DOHH2 (cell line): ENCODE measurements at regions not wholly inside any gene's neighbourhood (a gene's known extent, or its start where the extent isn't known, plus 50 kb on each side); places are given as distances from the start of the nearest gene placed in this dataset.
"Not testable (repeated sequence)": the region's sequence is repeated elsewhere in the genome, so short reads cannot be mapped to it uniquely, and the experiment has no call there.

Source experiments
- EZH2phosphoT487 ChIP-seq: fragments of 200-600 bp; sonication (generic); IDR thresholded peaks from 2 replicates; pipeline ENCODE4 v1.6.1; 2017; ENCODE audit warnings: borderline replicate concordance, mild to moderate bottlenecking, antibody characterized with exemption, low read length, moderate library complexity, mixed read lengths
- TF ChIP-seq, protein P1 (sequence below): fragments of 200-600 bp; sonication (generic); IDR thresholded peaks from one replicate; pipeline ENCODE4 v1.5.1; 2014; ENCODE audit warnings: antibody characterized with exemption, mild to moderate bottlenecking, low read depth, low read length; ENCODE audit not compliant: poor library complexity, severe bottlenecking

DNA sequence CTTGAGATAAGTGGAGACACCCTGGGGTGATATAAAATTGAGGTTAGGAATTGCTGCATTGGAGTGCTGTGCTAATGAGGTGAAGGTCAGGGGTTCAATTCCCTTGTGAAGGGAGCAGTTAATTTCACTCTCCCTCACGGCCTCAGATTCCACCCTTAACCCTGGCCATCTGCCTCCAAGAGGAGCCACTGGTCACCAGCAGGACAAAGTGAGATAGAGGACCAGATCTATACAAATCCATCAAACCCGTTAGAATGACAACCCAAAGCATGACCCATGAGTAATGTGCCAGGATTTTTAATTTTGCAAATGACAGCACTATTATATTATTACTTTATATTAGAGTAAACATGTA, 186.4 kb upstream of the IRF2BP2 start:
- TF ChIP-seq, protein P1, sequence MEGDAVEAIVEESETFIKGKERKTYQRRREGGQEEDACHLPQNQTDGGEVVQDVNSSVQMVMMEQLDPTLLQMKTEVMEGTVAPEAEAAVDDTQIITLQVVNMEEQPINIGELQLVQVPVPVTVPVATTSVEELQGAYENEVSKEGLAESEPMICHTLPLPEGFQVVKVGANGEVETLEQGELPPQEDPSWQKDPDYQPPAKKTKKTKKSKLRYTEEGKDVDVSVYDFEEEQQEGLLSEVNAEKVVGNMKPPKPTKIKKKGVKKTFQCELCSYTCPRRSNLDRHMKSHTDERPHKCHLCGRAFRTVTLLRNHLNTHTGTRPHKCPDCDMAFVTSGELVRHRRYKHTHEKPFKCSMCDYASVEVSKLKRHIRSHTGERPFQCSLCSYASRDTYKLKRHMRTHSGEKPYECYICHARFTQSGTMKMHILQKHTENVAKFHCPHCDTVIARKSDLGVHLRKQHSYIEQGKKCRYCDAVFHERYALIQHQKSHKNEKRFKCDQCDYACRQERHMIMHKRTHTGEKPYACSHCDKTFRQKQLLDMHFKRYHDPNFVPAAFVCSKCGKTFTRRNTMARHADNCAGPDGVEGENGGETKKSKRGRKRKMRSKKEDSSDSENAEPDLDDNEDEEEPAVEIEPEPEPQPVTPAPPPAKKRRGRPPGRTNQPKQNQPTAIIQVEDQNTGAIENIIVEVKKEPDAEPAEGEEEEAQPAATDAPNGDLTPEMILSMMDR: not testable (repeated sequence)
- TF ChIP-seq EZH2phosphoT487: not testable (repeated sequence)
